ENCODE measurements at regions not wholly inside any gene's neighbourhood (a gene's known extent, or its start where the extent isn't known, plus 50 kb on each side); places are given as distances from the start of the nearest gene placed in this dataset.

GRCh38 chr20:8078528-8078914, 53.5 kb upstream of the PLCB1 start:
- TF ChIP-seq CTCF (IDR thresholded peaks at IDR 0.05; ENCODE audit: insufficient read depth, low read length) (no peak), POLR2AphosphoS5 (IDR thresholded peaks at IDR 0.05; ENCODE audit: low read depth) (no peak), REST (IDR thresholded peaks at IDR 0.05; ENCODE audit: insufficient replicate concordance, low read depth) (no peak)

Data from HL-60 (cell line).